Right kidney (tissue), 1 donor: ENCODE measurements at regions not wholly inside any gene's neighbourhood (a gene's known extent, or its start where the extent isn't known, plus 50 kb on each side); places are given as distances from the start of the nearest gene placed in this dataset.

Experiments
- DNase-seq: peaks from one replicate; pipeline ENCODE4 v3.0.0-alpha.2; 2016

GRCh38 chr12:91575630-91576029 is 393.0 kb upstream of the DCN start:
- no peak for DNase-seq

DNA sequence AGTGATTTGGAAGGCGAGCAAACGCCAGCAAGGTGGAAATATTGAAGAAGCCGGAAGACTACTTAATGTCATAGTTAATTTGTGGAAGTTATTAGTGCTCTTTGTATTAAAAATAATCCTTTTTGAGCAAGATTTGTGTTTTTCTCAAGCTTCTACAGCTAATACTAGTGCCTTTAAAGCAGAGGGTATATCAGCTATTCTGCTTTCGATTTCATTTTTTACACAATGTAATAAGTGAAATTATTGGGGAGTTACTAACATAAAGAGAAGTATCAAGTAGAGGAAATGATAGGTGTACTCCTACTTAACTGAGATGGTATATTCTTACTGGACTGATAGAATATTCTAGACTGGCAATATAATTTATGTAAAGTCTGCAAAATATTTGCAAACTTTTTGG is 392.4 kb upstream of the DCN start:
- no peak for DNase-seq

GRCh38 chr12:91574391-91574790 is 391.8 kb upstream of the DCN start:
- no peak for DNase-seq

DNA sequence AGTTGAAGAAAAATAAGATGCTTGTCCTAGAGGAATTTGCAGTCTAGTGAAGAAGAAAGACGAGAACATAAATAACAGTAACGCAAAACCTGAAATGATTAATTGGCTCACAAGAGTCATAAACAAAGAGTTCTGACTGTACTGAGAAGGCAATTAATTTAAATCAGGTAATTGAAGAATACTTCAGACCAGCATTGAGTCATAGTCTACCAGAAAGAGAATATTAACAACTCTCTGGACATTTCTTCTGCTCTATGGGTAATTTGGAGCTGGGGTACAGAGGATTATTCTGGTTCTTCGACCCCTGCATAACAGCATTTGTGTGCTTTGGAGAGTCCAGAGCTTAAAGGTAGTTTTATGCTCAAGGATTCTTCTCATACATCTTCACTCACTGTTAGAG is 390.3 kb upstream of the DCN start:
- no peak for DNase-seq

DNA sequence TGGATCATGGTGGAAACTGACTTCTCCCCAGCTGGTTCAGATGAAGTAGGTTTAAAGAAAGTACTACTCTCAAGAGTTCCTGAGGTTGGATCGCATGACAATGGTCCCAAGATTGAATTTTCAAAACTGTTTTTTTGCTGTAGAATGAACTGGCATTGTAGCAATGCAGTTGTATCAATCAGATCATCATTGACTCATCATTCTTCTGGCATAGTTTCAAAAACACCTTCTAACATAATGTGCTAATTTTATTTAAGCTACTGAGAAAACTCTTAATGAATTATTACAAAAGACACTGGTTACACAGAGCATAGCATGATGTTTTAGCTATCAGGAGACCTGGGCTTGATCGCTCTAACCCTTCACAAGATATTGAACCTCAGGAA is 384.5 kb upstream of the DCN start:
- no peak for DNase-seq

DNA sequence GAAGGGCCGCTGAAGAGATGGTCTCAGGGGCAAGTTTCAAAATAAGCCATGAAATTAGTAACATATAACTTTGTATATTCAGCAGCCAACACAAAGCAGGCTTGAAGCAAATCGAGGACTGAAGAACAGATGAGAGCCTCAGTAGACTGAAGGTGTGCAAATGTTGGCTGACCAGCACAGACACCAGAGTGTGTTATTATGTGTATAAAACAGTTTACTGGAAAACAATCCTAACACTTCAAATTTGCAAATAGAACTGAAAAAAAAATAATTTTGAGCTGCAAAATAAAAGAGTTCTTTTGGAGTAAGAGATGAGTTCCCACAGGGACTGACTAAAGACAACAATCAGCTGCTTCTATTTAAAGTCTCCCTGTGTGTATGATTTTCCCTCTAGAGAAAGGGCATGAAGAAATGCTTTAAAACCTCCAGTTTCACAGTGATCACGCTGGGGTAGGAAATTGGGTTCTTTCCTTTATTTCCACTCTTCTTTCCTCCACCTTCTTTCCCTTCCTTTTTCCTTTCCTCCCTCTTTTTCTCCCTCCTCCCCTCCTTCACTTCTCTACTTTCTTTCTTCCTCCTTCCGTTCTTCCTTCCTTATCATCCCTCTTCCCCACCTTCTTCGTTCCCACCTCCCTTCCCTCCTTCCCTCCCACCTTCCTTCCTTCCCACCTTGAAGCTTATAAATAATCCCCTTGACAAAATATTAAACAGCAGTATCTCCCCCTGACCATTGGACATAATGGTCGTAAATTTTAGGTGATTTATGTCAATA is 383.9 kb upstream of the DCN start:
- no peak for DNase-seq

DNA sequence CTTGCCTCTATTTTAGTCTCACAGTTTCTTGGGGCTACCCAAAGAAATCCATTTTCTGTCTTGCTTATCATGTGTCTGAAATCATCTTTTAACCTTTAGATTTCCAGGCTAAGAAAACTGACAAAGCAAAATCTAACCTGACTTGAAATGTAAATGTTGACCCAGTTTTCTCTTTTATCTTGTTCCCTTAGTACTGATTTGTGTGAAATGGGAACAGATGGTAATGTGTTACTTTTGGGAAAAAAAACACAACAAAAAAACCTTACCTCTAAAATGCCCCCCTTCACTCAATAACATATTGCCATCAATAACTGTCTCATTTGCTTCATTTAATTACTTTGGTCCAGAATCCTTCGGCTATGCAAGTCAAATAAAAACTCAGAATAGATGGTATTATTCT is 383.2 kb upstream of the DCN start:
- DNase-seq: no peak

DNA sequence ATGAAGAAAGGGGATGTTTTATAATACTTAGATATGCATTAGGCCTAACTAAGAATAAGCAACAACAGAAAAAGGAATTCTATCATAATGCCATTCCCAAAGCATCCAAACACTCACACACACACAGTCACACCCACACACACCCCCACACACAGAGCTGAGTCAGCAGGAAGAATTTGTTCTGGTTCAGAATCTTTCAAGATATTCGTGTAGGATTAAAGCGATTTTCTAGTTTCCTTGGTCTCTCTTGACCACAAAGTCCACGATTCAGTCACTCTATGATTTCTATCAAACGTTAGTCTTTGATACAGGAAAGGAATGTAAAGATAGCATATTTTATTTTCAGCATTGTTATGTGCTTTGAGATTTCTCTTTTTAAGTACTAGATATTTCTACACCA is 382.6 kb upstream of the DCN start:
- no peak for DNase-seq

- no peak for DNase-seq
Observed at GRCh38 chr12:91563011-91563765, 380.6 kb upstream of the DCN start.

- no peak for DNase-seq
Observed at GRCh38 chr12:91562476-91562875, 379.9 kb upstream of the DCN start.

GRCh38 chr12:91561958-91562325 is 379.3 kb upstream of the DCN start:
- DNase-seq: no peak

DNA sequence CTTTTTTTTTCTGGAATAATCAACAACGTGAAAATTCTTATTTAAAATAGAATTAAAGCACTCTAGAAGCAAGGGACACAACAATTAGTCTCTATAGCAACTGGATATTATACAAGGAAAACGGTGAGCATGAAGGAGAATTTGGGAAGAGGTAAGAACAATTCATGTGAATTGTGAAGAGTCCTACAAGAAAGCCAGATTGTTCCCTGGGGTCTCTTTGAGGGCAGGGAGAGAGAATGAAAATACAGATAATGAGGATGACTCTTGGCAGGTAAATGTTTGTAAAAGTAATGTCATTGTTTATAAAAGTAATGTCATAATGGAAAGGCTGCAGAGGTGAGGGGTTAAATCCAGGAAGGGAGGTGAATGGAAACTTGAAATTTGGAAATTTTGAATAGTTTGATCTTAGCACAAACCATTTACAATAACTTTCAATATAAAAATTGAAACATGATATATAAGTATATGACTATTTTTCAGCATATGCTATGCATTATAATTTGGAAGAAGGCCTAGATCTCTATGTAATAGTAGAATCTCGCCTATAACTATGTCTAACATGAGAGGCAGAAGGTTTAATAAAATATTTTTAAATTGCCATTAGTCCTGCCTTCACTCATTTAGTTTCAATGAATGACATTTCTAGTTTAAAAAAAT is 378.8 kb upstream of the DCN start:
- DNase-seq: no peak

GRCh38 chr12:91556909-91557308 is 374.3 kb upstream of the DCN start:
- DNase-seq: no peak

DNA sequence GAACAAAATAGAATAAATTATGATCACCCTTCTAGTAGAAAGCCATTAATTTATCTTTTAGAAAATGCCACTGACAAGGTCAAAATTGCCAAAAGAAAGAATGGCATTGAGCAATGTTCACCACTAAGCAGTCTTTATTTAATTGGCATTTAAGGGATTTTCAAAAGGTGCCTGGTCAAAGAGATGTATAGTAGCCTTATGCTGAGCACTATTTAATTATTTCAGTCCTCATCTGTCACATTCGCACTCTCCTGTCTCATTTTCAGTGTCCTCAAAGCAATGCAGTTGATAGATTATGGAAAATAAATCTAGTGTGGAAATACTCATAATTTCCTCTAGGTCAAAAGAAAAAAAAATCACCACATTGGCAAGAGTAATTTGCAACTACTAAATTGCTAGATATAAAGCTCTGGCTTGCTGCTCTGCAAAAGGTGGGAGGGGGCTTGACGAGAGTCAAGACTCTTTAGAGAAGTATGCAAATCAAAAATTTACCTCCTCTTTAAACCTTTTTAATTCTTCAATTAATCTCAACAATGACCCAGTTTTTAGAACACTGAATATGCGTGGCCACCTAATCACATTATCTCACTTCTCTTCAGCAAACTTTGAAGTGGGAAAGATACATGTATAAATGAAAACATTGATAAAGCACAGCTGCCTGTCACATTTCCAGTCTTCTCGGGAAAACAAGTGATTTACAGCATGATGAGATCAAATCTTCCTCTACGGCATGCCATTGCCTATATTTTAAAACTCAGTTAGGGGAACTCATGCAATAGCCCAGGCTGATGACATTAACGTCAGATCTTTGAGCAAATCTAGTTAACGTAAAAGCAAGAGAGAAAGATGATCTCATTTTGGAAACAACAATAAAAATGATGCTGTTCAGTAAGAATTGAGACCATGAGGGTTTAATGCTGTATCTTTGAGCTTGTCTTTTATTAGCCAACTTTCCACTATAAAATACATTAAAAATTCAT is 373.1 kb upstream of the DCN start:
- no peak for DNase-seq

- no peak for DNase-seq
Observed at GRCh38 chr12:91551927-91552326, 369.3 kb upstream of the DCN start.

DNA sequence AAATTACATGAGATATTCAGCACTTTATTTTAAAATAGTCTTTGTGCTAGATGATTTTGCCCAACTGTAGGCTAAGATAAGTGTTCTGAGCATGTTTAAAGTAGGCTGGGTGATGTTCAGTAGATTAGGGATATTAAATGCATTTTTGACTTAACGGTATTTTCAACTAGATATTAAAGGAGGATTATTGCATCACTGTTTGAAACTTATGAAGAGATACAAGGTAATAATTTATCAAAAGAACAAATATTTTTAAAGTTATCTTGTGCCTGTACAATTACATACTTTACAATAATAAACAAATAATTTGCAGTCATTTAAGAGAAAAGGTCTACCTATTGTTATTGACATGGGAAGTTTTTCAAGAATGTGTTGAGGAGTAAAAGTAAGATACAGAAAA is 368.6 kb upstream of the DCN start:
- no peak for DNase-seq

DNA sequence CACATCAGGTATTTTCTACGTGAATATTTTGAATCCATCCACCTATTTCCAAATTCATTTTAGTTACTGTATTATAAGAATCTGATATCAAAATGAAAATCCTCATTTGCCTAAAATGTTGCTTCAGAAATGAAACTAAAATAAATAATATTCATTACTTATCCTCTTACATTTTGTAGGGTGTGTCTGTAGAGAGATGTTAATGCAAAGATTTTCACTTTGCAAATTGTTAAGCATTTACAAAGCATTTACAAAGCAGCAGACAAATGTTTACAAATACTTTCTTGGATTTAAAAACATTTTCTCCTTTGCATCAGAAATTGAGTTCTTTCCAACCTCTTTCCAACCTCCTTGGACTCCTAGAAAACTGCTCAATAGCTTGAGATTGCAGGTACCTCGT is 360.0 kb upstream of the DCN start:
- no peak for DNase-seq

GRCh38 chr12:91542067-91542466 is 359.4 kb upstream of the DCN start:
- no peak for DNase-seq

- no peak for DNase-seq
Observed at GRCh38 chr12:91538418-91538817, 355.8 kb upstream of the DCN start.

DNA sequence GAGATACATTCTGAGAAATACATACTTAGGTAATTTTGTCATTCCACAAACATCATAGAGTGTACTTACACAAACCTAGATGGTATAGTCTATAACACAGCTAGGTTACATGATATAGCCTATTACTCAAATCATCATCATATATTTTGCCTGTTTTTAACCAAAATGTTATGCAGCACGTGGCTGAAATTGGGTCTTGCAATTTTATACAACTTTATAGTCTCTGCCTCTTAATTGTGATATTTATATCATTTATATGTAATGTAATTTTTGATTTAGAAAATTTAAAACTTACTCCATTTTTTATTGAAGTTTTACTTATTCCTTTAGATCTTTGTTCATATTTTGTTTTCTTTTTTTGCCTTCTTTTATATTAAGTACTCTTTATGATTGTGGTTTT is 350.7 kb upstream of the DCN start:
- DNase-seq: no peak

DNA sequence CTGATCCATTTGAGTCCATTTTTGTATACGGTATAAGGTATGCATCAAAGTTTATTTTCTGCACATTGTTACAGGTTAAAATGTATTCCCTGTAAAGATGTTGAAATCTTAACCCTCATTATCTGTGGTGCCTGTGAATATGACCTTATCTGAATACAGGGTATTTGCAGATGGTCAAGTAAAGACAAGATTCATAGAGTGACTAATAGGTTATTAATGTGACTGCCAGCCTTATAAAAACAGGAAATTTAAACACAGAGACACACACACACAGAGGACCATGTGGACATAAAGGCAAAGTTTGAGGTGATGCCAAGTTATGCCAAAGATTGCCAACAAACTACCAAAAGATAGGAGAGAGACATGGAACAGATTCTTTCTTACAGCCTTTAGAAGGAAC is 347.2 kb upstream of the DCN start:
- no peak for DNase-seq

GRCh38 chr12:91523831-91524230 is 341.2 kb upstream of the DCN start:
- DNase-seq: no peak

DNA sequence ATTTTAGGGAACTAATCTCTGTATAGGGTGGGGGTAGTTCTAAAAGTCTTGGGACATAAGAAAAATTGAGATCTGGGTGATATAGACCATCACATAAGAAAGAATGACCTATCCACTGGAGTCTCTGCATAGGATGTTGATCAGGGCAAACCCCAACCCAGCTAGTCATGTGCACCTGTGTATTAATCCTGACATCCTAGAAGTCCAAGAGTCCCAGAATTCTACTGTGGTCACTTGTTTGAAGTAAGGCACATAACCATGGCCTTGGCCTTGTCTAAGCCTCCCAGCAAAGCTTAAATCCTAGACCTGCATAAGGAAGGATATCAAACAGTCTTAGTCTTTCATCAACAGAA is 334.1 kb upstream of the DCN start:
- DNase-seq: no peak
